ENCODE measurements at regions not wholly inside any gene's neighbourhood (a gene's known extent, or its start where the extent isn't known, plus 50 kb on each side); places are given as distances from the start of the nearest gene placed in this dataset.
"Not testable (repeated sequence)": the region's sequence is repeated elsewhere in the genome, so short reads cannot be mapped to it uniquely, and the experiment has no call there.

DNA sequence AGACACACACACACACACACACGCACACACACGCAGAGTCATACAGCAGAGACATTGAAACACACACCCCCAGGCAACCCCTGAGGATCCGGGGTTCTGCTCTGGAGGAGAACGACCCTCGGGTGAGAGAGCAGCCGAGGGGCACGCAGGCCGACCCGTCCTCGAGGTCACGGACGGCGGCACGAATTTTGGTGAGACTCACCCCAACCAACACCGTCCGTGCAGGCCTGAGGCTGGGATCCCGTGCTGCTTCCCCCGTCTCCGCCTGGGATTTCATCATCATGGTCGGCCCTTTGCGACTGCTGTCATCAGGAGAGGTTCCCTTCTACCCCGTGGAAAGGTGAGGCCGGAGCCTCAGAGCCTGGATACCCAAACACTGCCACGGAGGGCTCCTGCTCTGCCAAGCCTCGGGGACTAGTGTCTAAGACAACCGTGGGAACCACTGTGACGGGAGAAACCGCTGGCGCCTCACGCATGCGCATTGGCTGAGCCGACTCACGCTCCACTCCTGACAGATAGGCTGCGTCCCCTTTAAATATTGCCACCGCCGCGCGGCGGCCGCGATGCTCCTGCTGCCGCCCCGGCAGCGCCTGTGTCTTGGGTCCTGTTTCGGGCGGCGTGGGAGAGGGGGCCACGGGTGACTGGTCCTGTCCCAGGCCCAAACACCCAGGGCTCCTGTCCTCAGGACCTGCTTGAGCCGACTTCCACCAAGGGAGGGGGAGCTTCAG lies 699.1 kb upstream of the TPTE start:
- CTCF ChIA-PET (ENCODE audit: low intra/inter-chr PET ratio); POLR2A ChIA-PET; H2AFZ ChIP-seq (ENCODE audit: low read depth, low read length); H3K4me2 ChIP-seq (ENCODE audit: insufficient read depth, low read length); H3K9ac ChIP-seq (ENCODE audit: insufficient read depth in 1 of 2, low read depth in 2 of 2, low read length in 2 of 2); H4K20me1 ChIP-seq (replicated peaks; ENCODE audit: control insufficient read depth, insufficient read depth, low read length); BruUV-seq (replicated peaks); H3K27ac ChIP-seq (ENCODE audit: extremely low read depth, low read depth, low read length); FAIRE-seq; ATAC-seq; DNase-seq (ENCODE audit: extremely low read depth in 1 of 4, low spot score in 3 of 4); H3K79me2 ChIP-seq (ENCODE audit: control insufficient read depth, insufficient read depth, low read length); H3K4me1 ChIP-seq (replicated peaks in 1 of 2; ENCODE audit: control insufficient read depth in 2 of 2, insufficient read depth in 2 of 2, low read length in 2 of 2); H3K9me1 ChIP-seq (ENCODE audit: control insufficient read depth, insufficient read depth, low read length); H3K9me3 ChIP-seq (replicated peaks; ENCODE audit: control insufficient read depth, insufficient read depth, low read depth, low read length); intact Hi-C loops (cut with micrococcal nuclease); H3K4me3 ChIP-seq; H3K27me3 ChIP-seq (ENCODE audit: control insufficient read depth in 2 of 2, insufficient read depth in 2 of 2, low read length in 2 of 2); H3K36me3 ChIP-seq (ENCODE audit: control insufficient read depth, insufficient read depth, low read length): not testable (repeated sequence)
- in situ Hi-C loops (cut with MboI) = loop anchor here (25.0 kb wide), 1 partner anchor 765 kb away; no protein-coding TSS in a partner anchor
- 57% methylated on average over 31 of the region's 49 CpGs for WGBS (ENCODE audit: insufficient coverage, low coverage, missing lambda C conversion rate)
- TF ChIP-seq NRF1 (conservative IDR thresholded peaks at IDR 0.05 in 1 of 2, IDR thresholded peaks at IDR 0.05 in 1 of 2) (peak in 1 of 2 experiments; percentile 23; a peak in 1 of 4 replicates), POLR2G (IDR thresholded peaks at IDR 0.05; ENCODE audit: low read depth, low read length) (0 out of 2 replicates have a peak, but pooled peaks have one; percentile 31)
